NCI-H82 (cell line): ENCODE measurements at regions not wholly inside any gene's neighbourhood (a gene's known extent, or its start where the extent isn't known, plus 50 kb on each side); places are given as distances from the start of the nearest gene placed in this dataset.
"Not testable (repeated sequence)": the region's sequence is repeated elsewhere in the genome, so short reads cannot be mapped to it uniquely, and the experiment has no call there.

Experiments used
- DNase-seq: peaks from one replicate; lab custom pipeline; 2025; lab: John Stamatoyannopoulos, UW

DNA sequence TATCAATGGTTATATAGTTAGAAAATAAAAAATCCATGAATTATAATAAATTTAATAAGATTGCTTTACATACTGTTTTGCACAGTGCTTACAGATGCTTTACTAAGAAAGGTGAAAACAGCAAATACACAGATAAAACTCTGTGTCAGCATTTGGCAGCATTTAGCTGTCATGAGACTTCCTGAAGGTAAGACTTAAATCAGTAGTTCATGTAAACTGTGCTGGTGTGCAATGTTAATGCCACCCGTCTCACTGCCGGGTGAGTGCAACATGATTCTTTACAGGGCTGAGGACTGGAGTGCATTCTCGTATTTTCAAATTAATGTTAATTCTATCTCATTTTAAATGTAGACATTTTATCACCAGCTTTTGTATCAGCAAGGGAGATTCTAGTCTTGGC is 326.2 kb upstream of the POT1 start:
- no peak for DNase-seq

- DNase-seq = no peak
Measured at GRCh38 chr7:125254566-125254965, 324.9 kb upstream of the POT1 start.

DNA sequence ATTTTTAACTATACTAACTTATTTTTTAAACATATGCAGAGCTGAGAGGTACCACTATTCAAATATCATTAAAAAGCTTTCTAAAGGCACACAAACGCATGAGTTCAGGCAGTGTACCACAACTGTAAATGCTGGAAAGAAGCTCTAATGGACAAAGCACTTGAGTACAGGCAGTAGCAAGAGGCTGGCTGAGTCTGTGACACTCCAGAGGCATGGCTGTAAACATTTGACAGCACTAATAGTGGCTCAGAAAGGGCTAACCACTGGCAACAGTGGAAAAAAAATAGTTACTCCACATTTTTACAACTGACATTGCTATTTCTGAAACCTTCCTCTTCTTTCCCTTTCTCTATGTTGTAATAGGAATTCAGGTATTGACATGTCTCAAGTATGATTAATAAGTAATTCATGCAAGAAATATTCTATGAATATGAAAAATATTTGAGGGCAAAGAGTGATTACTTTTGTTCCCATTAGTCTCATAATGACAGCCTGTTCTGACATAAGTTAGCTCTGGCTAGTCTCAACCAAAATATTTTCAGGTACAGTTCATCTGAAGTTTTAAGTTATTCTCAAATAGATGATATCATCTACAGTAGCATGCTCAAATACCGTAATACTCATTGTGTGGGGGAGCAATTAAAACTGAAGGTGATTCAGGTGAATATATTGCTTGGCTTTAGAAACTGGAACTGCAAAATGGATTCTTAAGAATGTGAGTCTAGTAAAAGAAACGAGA is 324.0 kb upstream of the POT1 start:
- DNase-seq = no peak

GRCh38 chr7:125247514-125248098 is 318.0 kb upstream of the POT1 start:
- DNase-seq = no peak

DNA sequence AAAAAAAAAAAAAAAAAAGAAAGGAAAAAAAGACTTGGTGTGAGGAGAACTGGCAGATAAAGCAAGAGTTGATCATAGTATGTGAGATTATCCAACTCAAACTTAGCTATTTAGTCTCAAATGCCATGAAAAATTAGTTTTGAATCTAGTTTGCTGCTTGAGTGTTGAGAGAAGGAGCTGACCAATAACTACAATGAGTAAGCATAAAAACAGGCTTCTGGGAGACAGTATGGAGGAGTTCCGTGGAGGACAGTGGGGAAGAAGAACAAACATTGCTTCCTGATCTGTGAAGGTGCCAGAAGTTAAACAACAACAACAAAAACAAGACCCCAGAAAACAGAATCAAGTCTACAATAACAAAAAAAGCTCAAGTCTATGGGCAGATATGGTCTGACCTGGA is 317.1 kb upstream of the POT1 start:
- no peak for DNase-seq

DNA sequence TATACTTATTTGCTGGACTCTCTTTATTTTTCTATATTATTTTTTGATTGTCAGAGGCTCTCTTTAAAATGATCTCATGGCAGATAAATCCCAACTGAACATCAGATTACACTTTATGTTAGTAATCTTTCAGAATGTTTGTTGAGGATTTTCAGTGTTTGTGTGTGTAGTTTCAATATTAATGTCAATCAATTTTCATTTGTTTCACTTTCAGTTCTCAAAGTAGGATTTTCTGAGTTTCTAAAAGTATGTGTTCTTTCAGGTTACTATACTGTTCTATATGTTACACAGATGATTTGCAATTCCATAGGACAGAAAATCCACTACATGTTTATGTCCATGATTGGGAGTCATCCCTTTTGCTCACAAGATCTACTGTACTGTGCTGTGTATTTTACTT is 311.9 kb upstream of the POT1 start:
- DNase-seq = no peak

- no peak for DNase-seq
Measured at GRCh38 chr7:125222596-125222995, 293.0 kb upstream of the POT1 start.

GRCh38 chr7:125218076-125218475 is 288.5 kb upstream of the POT1 start:
- DNase-seq = no peak

- no peak for DNase-seq
Measured at GRCh38 chr7:125201002-125201401, 271.4 kb upstream of the POT1 start.

DNA sequence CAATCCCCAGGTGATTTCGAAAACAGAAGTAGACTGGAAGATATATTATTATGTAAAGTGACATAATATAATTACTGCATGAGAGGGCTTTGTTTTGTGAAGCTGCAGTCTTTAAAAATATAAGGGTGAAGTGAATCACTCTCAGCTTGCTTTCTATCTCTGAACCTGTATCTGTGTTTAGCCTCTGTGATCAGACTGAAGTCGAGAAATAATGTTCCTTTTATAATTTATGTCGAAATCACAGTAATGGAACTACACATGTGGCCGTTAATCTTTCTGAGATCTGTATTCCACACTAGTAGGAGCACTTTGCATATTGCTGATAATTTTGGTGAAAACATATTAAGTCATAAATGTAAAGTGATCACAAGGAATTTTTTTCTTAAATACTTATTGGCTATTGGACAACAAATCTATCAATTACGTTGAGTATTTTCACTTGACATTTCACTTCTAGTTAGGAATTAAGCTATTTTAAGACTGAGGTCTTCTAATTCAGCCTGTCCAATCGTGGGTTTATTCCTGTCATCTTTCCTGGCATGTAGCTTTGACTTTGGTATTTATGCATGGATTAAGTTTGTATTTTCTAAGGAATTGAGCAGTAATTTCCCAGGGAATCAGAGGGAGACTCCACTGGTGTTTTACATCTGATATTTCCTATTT is 268.2 kb upstream of the POT1 start:
- DNase-seq = no peak

DNA sequence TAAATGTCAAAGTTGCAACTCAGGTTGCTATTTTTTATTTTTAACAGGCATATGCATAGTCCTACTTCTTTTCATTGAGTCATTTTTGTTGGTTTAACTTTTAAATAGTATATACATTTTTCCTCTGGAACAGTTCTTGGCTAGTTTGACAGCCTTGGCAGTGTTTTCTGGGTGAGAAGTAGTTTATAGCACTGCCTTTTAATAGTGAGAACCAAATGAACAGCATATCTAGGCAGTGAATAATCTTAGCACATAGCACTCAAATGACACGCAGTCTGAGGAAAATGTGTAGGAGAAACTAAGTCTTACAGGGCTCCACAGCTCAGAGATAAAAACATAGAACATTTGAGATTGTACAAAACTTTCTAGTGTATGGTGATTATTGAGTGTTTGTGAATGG is 265.5 kb upstream of the POT1 start:
- no peak for DNase-seq

GRCh38 chr7:125193263-125193662 is 263.6 kb upstream of the POT1 start:
- no peak for DNase-seq

DNA sequence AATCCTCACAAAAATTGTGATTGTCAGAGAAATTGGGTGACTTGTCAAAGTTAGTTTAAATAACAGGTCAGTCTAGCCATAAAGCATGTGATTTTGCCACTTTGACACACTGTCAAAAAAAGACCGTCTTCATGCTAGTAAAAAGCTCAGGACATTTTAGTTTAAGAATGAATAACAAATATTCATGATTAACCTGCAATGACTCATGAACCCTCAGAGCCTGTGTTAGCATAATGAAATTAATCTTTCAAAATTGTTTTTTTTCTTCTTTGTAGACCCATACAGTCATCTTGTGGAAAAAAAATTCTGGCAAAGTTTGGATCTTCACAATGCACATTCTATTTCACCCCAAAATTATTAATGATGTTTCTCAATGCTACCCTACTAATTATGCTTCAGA is 255.2 kb upstream of the POT1 start:
- DNase-seq = no peak

DNA sequence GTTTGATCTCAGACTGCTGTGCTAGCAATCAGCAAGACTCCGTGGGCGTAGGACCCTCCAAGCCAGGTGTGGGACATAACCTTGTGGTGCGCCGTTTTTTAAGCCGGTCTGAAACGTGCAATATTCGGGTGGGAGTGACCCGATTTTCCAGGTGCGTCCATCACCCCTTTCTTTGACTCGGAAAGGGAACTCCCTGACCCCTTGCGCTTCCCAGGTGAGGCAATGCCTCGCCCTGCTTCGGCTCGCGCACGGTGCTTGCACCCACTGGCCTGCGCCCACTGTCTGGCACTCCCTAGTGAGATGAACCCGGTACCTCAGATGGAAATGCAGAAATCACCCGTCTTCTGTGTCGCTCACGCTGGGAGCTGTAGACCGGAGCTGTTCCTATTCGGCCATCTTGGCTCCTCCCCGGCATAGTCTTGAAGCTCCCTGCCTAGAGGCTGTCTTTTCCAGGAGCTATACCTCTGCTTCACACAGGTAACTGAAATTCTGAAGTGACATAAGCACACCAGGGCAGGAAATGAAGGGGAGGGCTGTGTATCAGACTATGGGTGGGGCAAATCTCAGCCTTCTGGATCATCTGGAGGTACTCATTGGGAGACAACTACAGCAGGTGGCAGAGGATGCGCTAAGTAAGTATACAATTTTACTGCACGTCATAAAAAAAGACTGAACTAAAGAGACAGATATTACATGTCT is 252.1 kb upstream of the POT1 start:
- DNase-seq = not testable (repeated sequence)

DNA sequence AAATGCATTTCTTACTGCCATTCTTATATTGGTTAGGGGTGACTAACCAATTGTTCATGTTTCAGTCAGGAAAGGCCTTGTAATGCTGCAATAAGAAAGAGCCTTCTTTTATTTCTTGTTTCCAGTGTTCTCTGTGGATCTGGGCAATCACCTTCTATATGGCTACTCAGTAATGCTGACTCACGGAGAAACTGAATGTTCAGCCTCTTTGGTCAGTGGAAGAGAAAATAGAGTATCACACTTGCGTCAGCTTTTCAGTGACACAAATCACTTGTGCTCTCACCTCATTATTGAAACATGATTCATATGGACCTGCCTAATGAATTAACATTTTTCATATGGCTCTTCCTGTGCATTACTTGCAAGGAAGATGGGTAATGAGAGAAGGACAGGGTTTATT is 243.9 kb upstream of the POT1 start:
- no peak for DNase-seq

- no peak for DNase-seq
Measured at GRCh38 chr7:125169088-125169487, 239.5 kb upstream of the POT1 start.

DNA sequence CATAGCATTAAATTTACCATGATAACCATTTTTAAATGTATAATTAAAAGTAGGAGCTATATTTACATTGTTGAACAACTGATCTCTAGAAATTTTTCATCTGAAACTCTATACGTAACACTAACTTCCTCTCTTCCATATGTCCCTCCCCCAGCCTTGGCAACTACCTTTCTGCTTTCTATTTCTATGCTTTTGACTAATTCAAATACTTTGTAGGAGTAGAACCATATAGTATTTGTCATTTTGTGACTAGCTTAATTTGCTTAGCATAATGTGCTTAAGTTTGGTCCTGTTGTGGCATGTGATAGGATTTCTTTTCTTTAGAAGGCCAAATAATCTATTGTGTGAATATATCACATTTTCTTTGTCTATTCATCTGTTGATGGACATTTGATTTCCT is 225.3 kb upstream of the POT1 start:
- no peak for DNase-seq

DNA sequence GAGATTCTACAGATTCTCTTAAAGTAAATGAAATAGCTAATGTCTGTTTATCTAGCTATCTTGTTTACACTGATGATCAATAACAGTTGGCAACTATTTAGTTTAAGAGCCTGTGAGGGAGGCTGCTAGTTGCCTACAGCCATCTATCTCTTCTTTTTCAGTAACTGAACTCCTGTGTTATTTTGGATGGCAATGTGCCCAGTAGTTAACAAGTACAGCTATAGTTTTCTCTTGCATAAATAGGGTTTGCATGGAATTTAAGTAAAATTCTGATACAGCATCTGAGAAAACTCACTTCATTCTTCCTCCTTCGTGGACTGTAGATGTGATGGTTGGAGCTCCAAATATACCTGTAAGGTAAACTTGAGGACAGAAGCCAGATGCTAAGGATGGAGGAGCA is 219.5 kb upstream of the POT1 start:
- no peak for DNase-seq

DNA sequence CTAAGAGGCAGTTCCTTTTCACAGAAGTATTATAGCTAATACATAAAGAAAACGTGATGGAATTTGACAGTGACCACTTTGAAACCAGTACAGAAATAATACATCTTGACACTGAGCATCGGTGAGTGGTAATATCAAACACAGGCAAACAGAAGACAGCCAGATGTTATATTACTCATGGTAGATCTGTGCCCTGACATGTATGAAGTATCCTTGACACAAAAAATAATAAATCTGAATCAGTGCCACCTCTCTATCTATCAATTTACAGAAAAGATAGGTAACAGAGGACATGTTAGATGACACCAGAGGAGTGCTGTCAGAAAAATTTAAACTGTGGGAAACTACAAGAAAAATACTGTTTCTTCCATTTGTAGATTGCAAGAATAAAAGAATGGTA is 217.4 kb upstream of the POT1 start:
- DNase-seq = no peak

DNA sequence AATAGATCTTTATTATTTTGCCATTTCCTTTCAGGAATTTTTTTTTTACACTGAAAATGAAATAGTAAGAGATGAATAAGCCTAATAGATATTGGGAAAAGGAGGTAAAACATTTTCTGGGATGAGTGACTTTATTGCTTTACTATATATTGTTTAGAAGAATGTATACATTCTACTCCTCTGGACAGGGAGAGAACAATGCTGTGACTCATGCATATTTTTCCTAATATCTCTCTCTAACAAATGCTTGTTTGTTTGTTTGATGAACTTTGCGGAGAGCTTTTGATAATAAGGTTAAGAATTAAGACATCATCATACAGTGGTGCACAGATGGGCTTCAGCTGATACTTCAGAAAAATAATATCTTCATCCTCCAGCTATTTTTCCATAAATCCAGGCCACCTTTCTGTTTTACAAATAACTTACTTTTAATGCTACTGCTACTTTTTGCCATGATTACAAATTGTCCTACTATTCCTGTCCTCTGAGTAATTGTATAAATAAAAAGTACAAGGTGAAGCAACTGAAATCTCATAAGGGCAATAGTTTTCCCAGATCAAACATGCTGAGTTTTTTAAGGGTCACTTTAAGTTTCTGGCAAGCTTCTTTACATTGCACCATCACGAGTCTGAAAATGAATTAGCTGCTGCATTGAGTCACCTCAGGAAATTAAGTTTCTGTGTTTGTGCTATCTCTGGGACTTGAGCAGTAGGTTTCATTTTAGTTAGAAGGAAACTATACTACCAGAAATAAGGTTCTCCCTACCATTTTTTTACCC is 207.3 kb upstream of the POT1 start:
- no peak for DNase-seq

DNA sequence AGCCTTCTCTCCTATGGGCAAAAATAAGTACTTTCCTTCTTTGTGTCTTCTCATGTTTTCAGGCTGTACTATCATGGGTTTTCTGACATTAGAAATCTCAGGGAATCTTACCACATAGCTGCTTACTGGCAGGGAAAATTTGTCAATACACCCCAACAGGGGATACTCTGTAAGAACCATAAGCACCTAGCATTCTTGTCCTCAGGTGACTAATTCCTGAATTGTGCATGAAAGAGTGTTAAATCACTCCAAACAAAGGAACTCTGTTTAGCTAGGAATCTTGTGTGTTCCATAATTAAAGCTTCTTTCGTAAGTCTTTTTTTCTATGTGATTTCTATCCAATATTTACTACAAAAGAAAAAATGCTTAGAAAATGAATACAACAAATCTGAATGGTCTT is 206.7 kb upstream of the POT1 start:
- no peak for DNase-seq

- DNase-seq = no peak
Measured at GRCh38 chr7:125130173-125130572, 200.5 kb upstream of the POT1 start.
